GM23248 (cell line): ENCODE measurements at regions not wholly inside any gene's neighbourhood (a gene's known extent, or its start where the extent isn't known, plus 50 kb on each side); places are given as distances from the start of the nearest gene placed in this dataset.

Experiments
- EZH2 ChIP-seq: fragments of 200-600 bp; sonication (generic); IDR thresholded peaks from 2 replicates; pipeline ENCODE4 v1.6.1; 2018; ENCODE audit warnings: antibody characterized with exemption, mild to moderate bottlenecking; ENCODE audit not compliant: insufficient read depth, poor library complexity, severe bottlenecking
- EZH2phosphoT487 ChIP-seq: fragments of 200-600 bp; sonication (generic); IDR thresholded peaks from 2 replicates; pipeline ENCODE4 v1.6.1; 2018; ENCODE audit warnings: antibody characterized with exemption, moderate library complexity, mild to moderate bottlenecking, low read depth; ENCODE audit not compliant: insufficient read depth

DNA sequence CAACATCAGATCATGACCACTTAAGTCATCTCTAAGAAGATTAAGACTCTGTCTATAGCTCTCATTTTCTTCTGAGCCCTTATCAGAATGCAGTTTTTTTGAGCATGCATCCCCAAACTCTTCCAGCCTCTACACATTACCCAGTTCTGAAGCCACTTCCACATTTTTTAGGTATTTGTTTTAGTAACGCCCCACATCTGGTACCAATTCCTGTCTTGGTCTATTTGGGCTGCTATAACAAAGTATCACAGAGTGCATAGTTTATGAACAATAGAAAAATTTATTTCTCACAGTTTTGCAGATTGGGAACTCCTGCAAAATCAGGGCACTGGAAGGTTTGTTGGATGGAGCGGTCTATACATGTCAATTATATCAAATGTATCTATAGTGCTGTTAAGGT lies 107.7 kb upstream of the KCND2 start:
- TF ChIP-seq EZH2phosphoT487 (no peak), EZH2 (no peak)
